Stimulated activated naive CD4-positive, alpha-beta T cell (primary cell): ENCODE measurements at regions not wholly inside any gene's neighbourhood (a gene's known extent, or its start where the extent isn't known, plus 50 kb on each side); places are given as distances from the start of the nearest gene placed in this dataset.
"Not testable (repeated sequence)": the region's sequence is repeated elsewhere in the genome, so short reads cannot be mapped to it uniquely, and the experiment has no call there.

Experiments
- DNase-seq, 6 experiments: peaks; one replicate each; lab custom pipeline; 2025; lab: John Stamatoyannopoulos, UW

DNA sequence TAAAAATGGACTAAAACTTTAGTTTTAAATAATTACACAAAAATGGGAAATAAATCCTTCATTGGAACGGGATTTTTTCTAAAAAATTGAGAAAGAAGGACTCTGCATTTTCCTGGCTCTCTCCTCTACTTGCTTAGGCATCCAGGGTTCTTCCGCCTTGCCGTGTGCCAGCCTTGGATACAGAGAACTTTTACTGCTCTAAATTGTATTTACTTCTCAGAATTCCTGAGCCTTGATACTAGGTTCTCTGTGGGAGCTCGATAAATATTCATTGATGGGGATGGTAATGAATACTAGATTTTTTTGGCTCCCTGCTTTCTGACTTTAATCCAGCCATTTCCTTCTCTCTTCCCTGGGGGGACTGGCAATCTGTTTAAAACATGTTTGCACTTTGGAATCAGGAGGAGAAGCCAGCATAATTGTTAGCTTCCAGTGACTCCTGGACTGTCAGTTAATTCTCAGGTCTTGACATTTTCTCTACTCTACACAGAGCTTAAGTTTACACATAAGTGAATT lies 746.1 kb upstream of the LRRTM1 start:
- no peak for DNase-seq

DNA sequence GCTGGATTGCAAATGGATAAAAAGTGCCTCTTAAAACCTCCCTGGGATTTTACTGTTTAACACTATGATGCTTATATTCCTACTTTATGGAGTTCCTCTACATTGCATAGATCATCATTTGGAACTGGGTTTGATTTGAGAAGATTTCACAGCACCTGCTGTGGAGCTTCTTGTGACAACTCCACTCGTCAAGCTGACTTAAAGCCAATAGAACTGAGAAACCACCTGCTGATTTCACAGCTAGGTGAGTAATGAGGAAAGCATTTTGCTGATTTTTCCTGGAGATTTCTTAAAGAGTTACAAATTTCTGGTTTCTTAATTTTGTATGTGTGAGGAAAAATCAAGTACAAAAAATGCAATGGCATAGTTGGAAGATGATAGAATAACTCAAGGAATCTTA lies 739.1 kb upstream of the LRRTM1 start:
- DNase-seq: no peak

DNA sequence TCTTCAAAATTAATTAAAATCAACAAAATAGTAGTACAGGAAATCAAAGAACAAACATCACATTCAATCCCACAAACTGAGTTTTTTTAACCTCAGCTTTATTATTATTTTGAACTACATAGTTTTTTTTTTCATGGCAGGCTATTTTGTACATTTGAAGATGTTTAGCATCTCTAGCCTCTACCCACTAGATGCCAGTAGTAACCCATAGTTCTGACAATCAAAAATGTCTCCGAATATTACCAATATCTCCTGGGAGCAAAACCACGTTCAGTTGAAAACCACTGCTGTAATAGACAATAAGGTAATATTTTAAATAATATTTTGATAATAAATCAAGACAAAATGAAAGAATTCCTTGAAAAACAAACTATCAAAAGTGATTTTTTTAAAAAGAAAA lies 702.6 kb upstream of the LRRTM1 start:
- DNase-seq: no peak

DNA sequence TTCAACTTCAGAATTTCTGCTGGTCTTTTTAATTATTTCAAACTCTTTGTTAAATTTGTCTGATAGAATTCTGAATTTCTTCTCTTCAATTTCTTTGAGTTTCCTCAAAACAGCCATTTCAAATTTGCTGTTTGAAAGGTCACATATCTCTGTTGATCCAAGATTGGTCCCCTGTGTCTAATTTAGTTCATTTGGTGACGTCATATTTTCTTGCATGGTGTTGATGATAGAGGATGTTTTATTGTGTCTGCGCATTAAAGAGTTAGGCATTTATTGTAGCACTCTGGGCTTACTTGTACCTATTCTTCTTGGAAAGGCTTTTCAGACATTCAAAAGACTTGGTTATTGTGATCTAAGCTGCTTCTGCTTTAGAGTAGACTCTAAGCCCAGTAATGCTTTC lies 698.4 kb upstream of the LRRTM1 start:
- no peak for DNase-seq

- DNase-seq: no peak
Observed at GRCh38 chr2:80987466-80987865, 682.9 kb upstream of the LRRTM1 start.

GRCh38 chr2:80969900-80970299 lies 665.3 kb upstream of the LRRTM1 start:
- no peak for DNase-seq

DNA sequence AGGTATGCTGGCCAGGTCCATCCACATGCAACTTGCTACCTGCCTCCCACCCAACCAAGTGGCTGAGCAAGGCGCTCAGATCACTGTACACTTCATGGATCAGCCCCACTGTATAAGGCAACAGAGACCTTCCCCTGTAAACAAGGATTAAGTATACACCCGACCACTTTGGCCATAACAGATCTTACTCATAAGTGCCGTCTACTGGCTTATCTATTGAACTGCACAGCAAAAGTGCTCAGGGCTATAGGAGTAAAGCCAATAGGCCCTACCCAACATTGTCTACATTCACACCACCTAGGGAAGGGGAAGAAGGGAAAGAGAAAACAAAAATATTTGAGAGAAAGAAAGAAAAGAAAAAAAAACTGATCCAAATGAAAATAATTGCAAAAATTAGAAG lies 663.9 kb upstream of the LRRTM1 start:
- no peak for DNase-seq

DNA sequence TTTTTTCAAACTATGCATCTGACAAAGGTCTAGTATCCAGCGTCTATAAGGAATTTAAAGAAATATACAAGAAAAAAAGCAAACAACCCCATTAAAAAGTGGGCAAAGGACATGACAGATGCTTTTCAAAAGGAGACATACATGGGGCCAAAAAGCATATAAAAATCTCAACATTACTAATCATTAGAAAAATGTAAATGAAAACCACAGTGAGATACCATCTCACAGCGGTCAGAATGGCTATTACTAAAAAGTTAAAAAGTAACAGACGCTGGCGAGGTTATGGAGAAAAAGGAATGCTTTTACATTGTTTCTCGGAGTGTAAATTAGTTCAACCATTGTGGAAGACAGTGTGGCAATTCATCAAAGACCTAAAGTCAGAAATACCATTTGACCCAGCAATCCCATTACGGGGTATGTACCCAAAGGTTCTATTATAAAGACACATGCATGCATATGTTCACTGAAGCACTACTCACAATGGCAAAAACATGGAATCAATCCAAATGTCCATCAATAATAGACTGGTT lies 643.1 kb upstream of the LRRTM1 start:
- DNase-seq: no peak

DNA sequence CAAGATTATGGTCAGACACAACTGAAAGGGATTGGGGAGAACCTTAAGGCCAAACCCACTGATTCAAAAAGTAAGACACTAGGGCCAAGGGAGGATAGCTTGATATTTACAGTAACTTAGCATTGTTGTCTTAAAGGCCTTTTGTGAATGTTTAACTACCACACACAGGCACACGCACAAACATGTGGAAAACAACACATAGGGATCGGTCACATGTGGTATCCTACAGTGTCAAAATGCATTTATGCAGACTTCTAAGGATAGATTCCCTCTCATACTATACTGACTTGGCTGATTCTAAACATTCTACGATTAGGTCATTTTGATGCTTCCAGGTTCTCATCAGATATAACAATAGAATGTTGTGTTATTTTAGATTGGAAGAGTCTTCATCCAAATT lies 638.9 kb upstream of the LRRTM1 start:
- DNase-seq: no peak

DNA sequence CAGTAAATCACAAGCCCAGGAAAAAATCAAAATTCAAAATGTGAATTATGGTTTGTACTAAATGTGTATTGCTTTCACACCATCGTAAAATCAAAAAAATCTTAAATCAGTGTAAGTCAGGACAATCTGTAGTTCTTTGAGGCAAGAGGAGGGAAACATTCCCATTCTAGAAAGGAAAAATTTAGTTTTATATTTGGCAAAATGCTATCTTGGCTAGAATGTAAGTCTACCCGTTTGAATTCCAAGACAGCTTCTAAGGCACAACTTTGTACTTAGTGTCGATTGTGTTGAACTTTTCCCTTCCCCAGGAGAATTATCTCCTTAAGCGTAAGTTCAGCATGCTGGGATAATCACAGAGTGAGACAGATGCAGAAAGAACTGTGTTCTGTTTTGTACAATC lies 638.2 kb upstream of the LRRTM1 start:
- DNase-seq: no peak

- no peak for DNase-seq
Observed at GRCh38 chr2:80938463-80938862, 633.9 kb upstream of the LRRTM1 start.

DNA sequence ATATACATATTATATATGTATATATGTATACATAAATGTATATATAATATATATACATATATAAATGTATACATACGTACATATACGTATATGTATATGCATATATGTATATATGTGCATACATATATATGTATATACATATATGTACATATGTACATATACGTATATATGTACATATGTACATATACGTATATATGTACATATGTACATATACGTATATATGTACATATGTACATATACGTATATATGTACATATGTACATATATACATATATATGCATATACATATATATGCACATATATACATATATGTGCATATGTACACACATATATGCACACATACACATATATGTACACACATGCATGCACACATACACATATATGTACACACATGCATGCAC lies 627.3 kb upstream of the LRRTM1 start:
- not testable (repeated sequence) for DNase-seq

- DNase-seq: no peak
Observed at GRCh38 chr2:80930777-80931176, 626.2 kb upstream of the LRRTM1 start.

DNA sequence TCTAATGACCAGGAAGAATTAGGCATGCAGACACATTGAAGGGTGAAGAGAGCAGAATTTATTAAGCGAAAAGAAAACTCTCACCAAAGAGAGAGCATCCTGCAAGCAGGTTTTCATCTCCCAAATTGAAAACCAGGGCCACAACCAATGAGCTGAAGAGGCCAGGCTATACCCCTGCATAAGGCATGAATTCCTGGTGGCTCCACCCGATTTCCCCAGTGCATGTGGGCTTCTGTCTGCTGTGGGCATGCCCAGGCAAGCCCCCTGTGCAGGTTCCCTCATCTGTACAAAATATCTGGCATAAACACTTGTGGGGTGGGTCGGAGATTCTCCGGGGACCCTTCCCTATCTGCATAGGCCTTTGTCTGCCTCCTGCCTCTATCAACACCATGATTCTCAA lies 621.6 kb upstream of the LRRTM1 start:
- DNase-seq: no peak

GRCh38 chr2:80896576-80896975 lies 592.0 kb upstream of the LRRTM1 start:
- DNase-seq: no peak

GRCh38 chr2:80894486-80894885 lies 589.9 kb upstream of the LRRTM1 start:
- no peak for DNase-seq

DNA sequence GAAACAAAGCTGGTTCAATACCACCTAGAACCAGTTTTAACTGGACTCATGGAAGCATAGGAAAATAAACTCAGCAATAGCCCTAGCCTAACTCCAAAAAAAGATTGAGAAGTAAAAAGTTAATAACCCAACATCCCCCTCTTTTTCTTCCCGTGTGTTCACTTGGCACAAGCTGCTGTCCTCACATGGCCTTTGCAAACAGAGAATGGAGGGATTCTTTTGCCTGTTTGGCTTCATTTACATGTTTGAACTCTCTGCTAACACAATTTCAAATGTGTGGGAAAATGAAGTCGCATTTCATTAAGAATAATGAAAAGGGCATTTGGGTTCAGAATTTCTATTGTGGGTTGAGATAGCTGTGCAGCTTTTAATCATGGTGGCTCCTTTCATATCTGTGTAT lies 589.2 kb upstream of the LRRTM1 start:
- no peak for DNase-seq

- no peak for DNase-seq
Observed at GRCh38 chr2:80889009-80889408, 584.5 kb upstream of the LRRTM1 start.

- no peak for DNase-seq
Observed at GRCh38 chr2:80887841-80888378, 583.4 kb upstream of the LRRTM1 start.

DNA sequence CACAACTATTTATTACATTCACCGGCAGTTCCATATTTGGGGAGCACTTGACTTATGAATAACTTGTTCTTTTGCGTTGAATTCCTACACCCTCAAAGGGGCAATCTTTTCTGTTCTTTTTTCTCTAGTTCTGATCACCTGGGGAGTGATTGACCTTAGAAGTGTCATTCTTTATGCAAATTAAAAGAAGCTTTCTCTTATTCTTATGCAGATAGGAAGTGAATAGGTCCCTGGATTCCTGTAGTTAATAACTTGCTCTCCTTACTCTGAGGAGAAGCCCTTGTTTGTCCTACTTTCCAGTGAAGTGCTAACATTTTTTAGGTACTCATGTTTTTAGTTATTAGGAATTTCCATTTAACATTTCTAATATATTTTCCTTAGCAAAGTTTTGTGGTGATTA lies 569.8 kb upstream of the LRRTM1 start:
- no peak for DNase-seq

- DNase-seq: no peak
Observed at GRCh38 chr2:80869858-80870438, 565.4 kb upstream of the LRRTM1 start.

DNA sequence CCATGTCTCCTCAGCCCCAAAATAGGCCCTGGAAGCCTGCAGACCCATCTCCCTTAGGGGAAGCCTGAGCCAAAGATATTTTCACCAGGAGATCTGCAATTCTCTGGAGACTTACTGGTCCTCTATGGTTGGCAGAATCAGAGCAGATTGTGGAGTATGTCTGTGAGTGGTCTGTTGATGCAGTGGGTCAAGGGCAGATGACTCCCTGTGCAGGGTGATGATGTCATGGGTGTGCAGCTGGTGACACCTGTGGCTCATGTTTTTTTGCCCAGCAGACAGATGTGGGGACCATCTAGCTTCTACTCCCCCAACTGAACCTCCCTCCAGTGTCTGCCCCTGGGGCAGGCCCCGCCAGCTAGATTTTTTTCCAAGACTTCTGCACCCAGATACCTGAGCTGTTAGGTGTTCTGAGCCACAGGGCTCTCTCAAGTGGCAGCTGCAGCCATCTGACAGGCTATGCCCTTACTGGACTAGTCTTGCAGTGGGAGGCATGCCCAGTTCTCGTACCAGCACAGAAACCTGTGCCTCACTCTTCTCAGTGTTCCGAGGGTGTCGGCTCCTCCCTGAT lies 558.7 kb upstream of the LRRTM1 start:
- no peak for DNase-seq

- DNase-seq: no peak
Observed at GRCh38 chr2:80858965-80859364, 554.4 kb upstream of the LRRTM1 start.

DNA sequence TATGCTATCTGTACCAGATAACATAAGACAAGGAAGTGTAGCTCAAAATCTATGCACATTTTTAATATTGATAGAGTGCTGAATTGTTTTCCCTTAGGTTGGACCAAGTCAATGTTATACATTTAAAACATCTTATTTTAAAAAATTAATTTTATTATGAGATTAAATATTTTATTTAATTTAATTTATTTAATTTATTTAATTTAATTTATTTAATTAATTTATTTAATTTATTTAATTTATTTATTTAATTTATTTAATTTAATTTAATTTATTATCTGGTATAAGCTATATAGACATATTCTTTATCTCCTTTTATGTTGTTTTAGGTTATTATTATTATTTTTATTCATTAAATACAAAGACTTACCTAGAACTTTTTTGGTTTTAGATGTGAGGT lies 551.7 kb upstream of the LRRTM1 start:
- DNase-seq: no peak
